HuH-7.5 (cell line): ENCODE measurements at regions not wholly inside any gene's neighbourhood (a gene's known extent, or its start where the extent isn't known, plus 50 kb on each side); places are given as distances from the start of the nearest gene placed in this dataset.

Source experiments
- DNase-seq: peaks from one replicate; pipeline ENCODE4 v3.0.0; 2011; ENCODE audit warnings: low spot score

DNA sequence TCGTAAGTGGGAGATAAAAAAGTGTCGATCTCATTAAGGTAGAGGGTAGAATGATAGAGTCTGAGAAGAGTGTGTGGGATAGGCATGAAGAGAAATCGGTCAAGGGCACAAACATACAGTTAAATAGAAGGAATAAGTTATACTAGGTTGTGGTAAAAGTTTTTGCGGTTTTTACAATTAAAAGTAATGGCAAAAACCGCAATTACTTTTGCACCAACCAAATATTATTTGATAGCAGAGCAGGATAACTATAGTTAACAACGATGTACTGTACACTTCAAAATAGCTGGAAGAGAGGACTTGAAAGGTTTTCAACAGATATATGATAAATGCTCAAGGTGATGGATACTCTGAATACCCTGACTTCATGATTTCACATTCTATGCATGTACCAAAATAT, 135.8 kb upstream of the CDH12 start:
- DNase-seq: no peak

- no peak for DNase-seq
These were observed 133.1 kb upstream of the CDH12 start for GRCh38 chr5:22986281-22986680.

GRCh38 chr5:22985446-22985845, 132.3 kb upstream of the CDH12 start:
- no peak for DNase-seq

DNA sequence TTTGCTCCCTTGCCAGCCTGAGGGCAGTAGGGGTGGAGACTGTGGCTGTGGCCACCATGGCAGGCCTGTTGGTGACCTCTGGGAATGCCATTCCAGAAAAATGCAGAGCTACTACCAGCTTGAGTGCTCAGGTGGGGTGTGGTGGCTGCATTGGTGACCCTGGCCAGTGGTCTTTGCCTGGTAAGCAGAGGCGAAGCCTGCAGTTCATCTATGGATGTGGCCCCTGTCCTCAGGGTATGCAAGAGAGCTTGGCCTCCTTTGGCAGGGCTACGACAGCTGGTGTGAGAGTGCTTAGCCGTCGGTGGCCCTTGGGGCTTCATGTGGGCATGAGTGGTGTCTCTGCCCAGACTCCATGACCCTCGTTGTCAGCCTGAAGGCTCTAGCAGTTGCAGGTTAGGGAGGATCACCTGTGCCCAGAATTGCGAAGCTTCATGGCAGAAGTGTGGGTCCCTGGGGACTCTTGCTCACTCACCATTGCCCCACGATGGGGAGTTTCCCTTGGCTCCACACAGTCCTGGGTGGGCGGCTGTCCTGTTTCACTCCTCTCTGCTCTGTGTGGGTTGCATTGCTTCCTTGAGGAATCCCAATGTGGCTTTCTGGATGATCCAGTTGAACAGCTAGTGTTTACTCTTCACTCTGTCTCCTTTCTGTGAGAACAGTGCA, 117.9 kb upstream of the CDH12 start:
- DNase-seq: no peak

GRCh38 chr5:22970491-22970890, 117.3 kb upstream of the CDH12 start:
- DNase-seq: no peak

DNA sequence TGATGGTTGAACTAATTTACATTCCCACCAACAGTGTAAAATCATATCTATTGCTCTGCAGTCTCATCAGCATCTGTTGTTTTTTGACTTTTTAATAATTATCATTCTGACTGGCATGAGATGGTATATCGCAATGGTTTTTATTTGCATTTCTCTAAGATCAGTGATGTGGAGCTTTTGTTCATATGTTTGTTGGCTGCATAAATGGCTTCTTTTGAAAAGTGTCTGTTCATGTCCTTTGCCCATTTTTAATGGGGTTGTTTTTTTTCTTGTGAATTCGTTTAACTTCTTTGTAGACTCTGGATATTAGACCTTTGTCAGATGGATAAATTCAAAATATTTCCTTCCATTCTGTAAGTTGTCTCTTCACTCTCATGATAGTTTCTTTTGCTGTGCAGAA, 115.2 kb upstream of the CDH12 start:
- DNase-seq: no peak

GRCh38 chr5:22965960-22966359, 112.8 kb upstream of the CDH12 start:
- no peak for DNase-seq

DNA sequence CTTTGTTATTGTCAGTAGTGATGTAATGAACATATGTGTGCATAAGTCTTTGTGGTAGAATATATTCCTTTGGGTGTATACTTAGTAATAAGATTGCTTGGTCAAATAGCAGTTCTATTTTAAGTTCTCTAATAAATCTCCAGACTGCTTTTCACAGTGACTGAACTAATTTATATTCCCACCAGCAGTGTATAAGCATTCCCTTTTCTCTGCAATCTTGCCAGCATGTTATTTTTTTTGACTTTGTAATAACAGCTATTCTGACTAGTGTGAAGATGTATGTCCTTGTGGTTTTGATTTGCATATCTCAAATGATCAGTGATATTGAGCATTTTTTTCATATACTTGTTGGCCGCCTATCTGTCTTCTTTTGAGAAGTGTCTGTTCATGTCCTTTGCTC, 111.5 kb upstream of the CDH12 start:
- DNase-seq: no peak

GRCh38 chr5:22958462-22959262, 105.5 kb upstream of the CDH12 start:
- DNase-seq: no peak

GRCh38 chr5:22947921-22948320, 94.8 kb upstream of the CDH12 start:
- DNase-seq: no peak

- DNase-seq: no peak
These were observed 85.2 kb upstream of the CDH12 start for GRCh38 chr5:22938362-22938761.

- no peak for DNase-seq
These were observed 75.8 kb upstream of the CDH12 start for GRCh38 chr5:22928821-22929482.

GRCh38 chr5:22926574-22926973, 73.4 kb upstream of the CDH12 start:
- no peak for DNase-seq

- DNase-seq: no peak
These were observed 65.4 kb upstream of the CDH12 start for GRCh38 chr5:22918511-22918910.

DNA sequence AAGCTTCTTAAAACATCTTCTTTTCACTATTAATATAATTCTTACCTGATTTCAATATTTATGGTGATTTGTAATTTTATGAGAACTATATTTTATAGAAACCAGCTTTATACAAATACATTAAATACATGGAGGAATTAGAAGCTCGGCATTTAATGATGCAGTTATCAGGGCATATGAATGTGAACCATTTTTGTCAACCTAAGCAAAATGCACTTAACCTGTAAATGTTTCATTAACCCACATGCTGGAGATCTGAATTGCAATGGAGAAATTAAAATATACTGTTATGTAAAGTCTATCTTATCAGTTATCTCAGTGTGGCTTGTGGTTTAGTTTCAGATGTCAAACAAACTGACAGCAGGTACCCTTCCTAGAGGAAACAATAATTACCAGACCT, 63.2 kb upstream of the CDH12 start:
- DNase-seq: no peak

DNA sequence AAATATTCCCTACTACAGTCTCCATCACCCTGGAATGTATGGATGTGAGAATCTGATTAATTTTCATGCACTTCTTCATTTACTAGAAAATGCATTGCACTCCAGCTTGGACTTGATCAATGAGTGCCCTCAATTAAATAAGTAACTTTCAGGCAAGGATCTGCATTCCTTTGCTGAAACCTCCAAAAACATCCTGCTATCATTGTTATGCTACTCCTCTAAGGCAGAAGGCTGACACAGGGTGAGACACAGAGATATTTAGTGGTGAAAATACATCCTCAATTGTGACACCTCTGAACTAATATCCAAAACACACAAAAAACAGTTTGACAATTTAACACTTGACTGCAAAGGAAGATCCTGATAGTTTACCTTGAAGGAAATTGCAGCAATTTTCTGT, 57.9 kb upstream of the CDH12 start:
- DNase-seq: no peak

GRCh38 chr5:22910523-22910922, 57.4 kb upstream of the CDH12 start:
- DNase-seq: no peak

- DNase-seq: no peak
These were observed 55.4 kb upstream of the CDH12 start for GRCh38 chr5:22908586-22908985.

GRCh38 chr5:22908129-22908528, 55.0 kb upstream of the CDH12 start:
- no peak for DNase-seq
